Endothelial cell of umbilical vein (primary cell): ENCODE measurements at regions not wholly inside any gene's neighbourhood (a gene's known extent, or its start where the extent isn't known, plus 50 kb on each side); places are given as distances from the start of the nearest gene placed in this dataset.

Source experiments
- BruUV-seq: library from RNA; stranded (reverse); fragments of 400-500 nt; replicated peaks from 2 replicates; lab custom pipeline; 2021; lab: Mats Ljungman, UMichigan
- CTCF ChIA-PET: fragments of 300-600, 350-600 bp; sonication (Branson Sonifier 250); formaldehyde crosslinking; loops from one replicate; lab custom pipeline; 2021; ENCODE audit warnings: antibody characterized with exemption, inconsistent platforms; lab: Charles Lee
- POLR2A ChIA-PET: fragments of 300-600, 350-600 bp; sonication (Branson Sonifier 250); formaldehyde crosslinking; loops from one replicate; lab custom pipeline; 2021; ENCODE audit warnings: antibody characterized with exemption, inconsistent platforms; lab: Charles Lee
- DNase-seq: peaks from one replicate; pipeline ENCODE4 v3.0.0-alpha.2; 2011; ENCODE audit warnings: low read depth, low spot score
- FAIRE-seq: peaks from 2 replicates; lab custom pipeline; 2011; peaks lifted over from hg19 to GRCh38; lab: Jason Lieb, UNC
- H2AFZ ChIP-seq: 2 replicates; pipeline ENCODE4 v1.6.0; 2012; ENCODE audit warnings: low read depth, low read length, control low read depth, inconsistent platforms
- H3K27ac ChIP-seq: 2 replicates; pipeline ENCODE4 v1.5.1; 2011; ENCODE audit warnings: low read depth, mild to moderate bottlenecking, control low read depth, low read length, moderate library complexity; ENCODE audit not compliant: insufficient read depth
- H3K27me3 ChIP-seq, 2 experiments: 2 replicates each; pipeline versions ENCODE4 v1.6.0 to v1.6.1; 2011; ENCODE audit warnings: low read length in 2 of 2, mixed read lengths in 1 of 2; ENCODE audit not compliant: control insufficient read depth in 2 of 2, insufficient read depth in 2 of 2
- H3K36me3 ChIP-seq, 2 experiments: 2 replicates in 1 of 2; 3 replicates in 1 of 2; pipeline ENCODE4 v1.5.1; 2011; ENCODE audit warnings: low read length in 2 of 2, mild to moderate bottlenecking in 1 of 2, moderate library complexity in 1 of 2; ENCODE audit not compliant: control insufficient read depth in 2 of 2, insufficient read depth in 2 of 2; ENCODE audit errors: extremely low read depth in 1 of 2
- H3K4me1 ChIP-seq: 3 replicates; pipeline ENCODE4 v1.5.1; 2011; ENCODE audit warnings: mild to moderate bottlenecking, low read length; ENCODE audit not compliant: control insufficient read depth, insufficient read depth; ENCODE audit errors: extremely low read depth
- H3K4me2 ChIP-seq: 2 replicates; pipeline ENCODE4 v1.6.1; 2011; ENCODE audit warnings: low read length, control low read depth, mixed read lengths; ENCODE audit not compliant: insufficient read depth
- H3K4me3 ChIP-seq, 3 experiments: fragments of 200-600 bp in 1 of 3; sonication (generic), shearing (Covaris generic) in 1 of 3; replicated peaks in 1 of 3; 2 replicates each; pipeline ENCODE4 v1.5.1; 2011 to 2016; ENCODE audit warnings: control low read depth in 3 of 3, low read length in 3 of 3, mild to moderate bottlenecking in 2 of 3, inconsistent platforms in 1 of 3, low read depth in 1 of 3, moderate library complexity in 1 of 3; ENCODE audit not compliant: insufficient read depth in 1 of 3
- H3K79me2 ChIP-seq: 2 replicates; pipeline ENCODE4 v1.6.0; 2012; ENCODE audit warnings: low read length, inconsistent platforms; ENCODE audit not compliant: control insufficient read depth, insufficient read depth
- H3K9ac ChIP-seq: replicated peaks from 2 replicates; pipeline ENCODE3; 2011; ENCODE audit warnings: low read length, control low read depth; ENCODE audit not compliant: insufficient read depth; ENCODE audit errors: extremely low read depth
- H3K9me1 ChIP-seq: replicated peaks from 3 replicates; pipeline ENCODE4 v1.6.0; 2011; ENCODE audit warnings: mild to moderate bottlenecking, low read length; ENCODE audit not compliant: control insufficient read depth, insufficient read depth; ENCODE audit errors: extremely low read depth
- H3K9me3 ChIP-seq: replicated peaks from 2 replicates; pipeline ENCODE4 v1.5.1; 2012; ENCODE audit warnings: low read length, inconsistent platforms; ENCODE audit not compliant: control insufficient read depth, insufficient read depth
- H4K20me1 ChIP-seq: replicated peaks from 2 replicates; pipeline ENCODE3; 2011; ENCODE audit warnings: mild to moderate bottlenecking, low read length; ENCODE audit not compliant: control insufficient read depth, insufficient read depth; ENCODE audit errors: extremely low read depth
- EZH2 ChIP-seq: IDR thresholded peaks from 2 replicates; pipeline ENCODE4 v1.6.1; 2012; ENCODE audit warnings: borderline replicate concordance, low read depth, mild to moderate bottlenecking, moderate library complexity, low read length, inconsistent platforms; ENCODE audit not compliant: severe bottlenecking
- FOS ChIP-seq: IDR thresholded peaks from 2 replicates; pipeline ENCODE4 v1.6.1; 2011; ENCODE audit warnings: mild to moderate bottlenecking, low read length, moderate library complexity, borderline replicate concordance; ENCODE audit not compliant: insufficient read depth
- GATA2 ChIP-seq: IDR thresholded peaks from 2 replicates; pipeline ENCODE4 v1.7.0; 2011; ENCODE audit warnings: low read depth, mild to moderate bottlenecking, moderate library complexity, mixed read lengths, low read length; ENCODE audit not compliant: insufficient read length, insufficient read depth
- JUN ChIP-seq: IDR thresholded peaks from 2 replicates; pipeline ENCODE4 v1.6.1; 2011; ENCODE audit warnings: borderline replicate concordance, low read depth; ENCODE audit not compliant: insufficient read length, insufficient read depth
- MAX ChIP-seq: IDR thresholded peaks from 2 replicates; pipeline ENCODE4 v1.6.1; 2011; ENCODE audit not compliant: insufficient read depth, insufficient read length
- MYC ChIP-seq: IDR thresholded peaks from one replicate; pipeline ENCODE4 v1.6.1; 2011; ENCODE audit warnings: mild to moderate bottlenecking, low read depth, low read length
- POLR2A ChIP-seq: IDR thresholded peaks from 2 replicates; pipeline ENCODE4 v1.6.1; 2012; ENCODE audit warnings: low read depth, mild to moderate bottlenecking, control low read depth, low read length
- POLR2AphosphoS5 ChIP-seq: IDR thresholded peaks from 2 replicates; pipeline ENCODE4 v1.6.1; 2012; ENCODE audit warnings: low read depth, mild to moderate bottlenecking, control low read depth, low read length, moderate library complexity; ENCODE audit not compliant: insufficient read depth
- dilution Hi-C: fragments of 300-500 bp; cut with MboI; formaldehyde crosslinking; loops from one replicate; pipeline ENCODE4 v1.15.0; 2019; ENCODE audit warnings: low sequenced_read_pairs; ENCODE audit not compliant: extremely low pct_ligation_motif_present
- intact Hi-C: fragments of 100-400 bp; cut with micrococcal nuclease; formaldehyde crosslinking; loops from one replicate; pipeline ENCODE4 v1.10.0; 2022
- TF ChIP-seq, protein P1 (sequence below), 2 donors: IDR thresholded peaks; 1 replicate in 1 of 2; 2 replicates in 1 of 2; pipeline ENCODE4 v1.5.1; 2011; ENCODE audit warnings: low read length in 2 of 2, mild to moderate bottlenecking in 2 of 2, moderate library complexity in 2 of 2, control low read depth in 1 of 2, inconsistent platforms in 1 of 2, low read depth in 1 of 2; ENCODE audit not compliant: insufficient read depth in 1 of 2; ENCODE audit errors: extremely low read depth in 1 of 2

- no peaks in the 10 kb centered on the region for H3K36me3 ChIP-seq
- no peaks in the 10 kb centered on the region for H3K4me1 ChIP-seq
- no peaks in the 10 kb centered on the region for H3K9me1 ChIP-seq
- H3K4me3 ChIP-seq = no peak overlapping the region
- DNase-seq (no peak), FAIRE-seq (no peak)
- H2AFZ ChIP-seq = no peak overlapping the region
- intact Hi-C loops = no loop called here
- H3K9me3 ChIP-seq = no peaks in the 10 kb centered on the region
- H3K4me2 ChIP-seq = no peak overlapping the region
- TF ChIP-seq POLR2A (no peak), JUN (no peak), FOS (no peak), MYC (no peak), MAX (no peak), EZH2 (no peak), GATA2 (no peak), POLR2AphosphoS5 (no peak)
- TF ChIP-seq, protein P1, sequence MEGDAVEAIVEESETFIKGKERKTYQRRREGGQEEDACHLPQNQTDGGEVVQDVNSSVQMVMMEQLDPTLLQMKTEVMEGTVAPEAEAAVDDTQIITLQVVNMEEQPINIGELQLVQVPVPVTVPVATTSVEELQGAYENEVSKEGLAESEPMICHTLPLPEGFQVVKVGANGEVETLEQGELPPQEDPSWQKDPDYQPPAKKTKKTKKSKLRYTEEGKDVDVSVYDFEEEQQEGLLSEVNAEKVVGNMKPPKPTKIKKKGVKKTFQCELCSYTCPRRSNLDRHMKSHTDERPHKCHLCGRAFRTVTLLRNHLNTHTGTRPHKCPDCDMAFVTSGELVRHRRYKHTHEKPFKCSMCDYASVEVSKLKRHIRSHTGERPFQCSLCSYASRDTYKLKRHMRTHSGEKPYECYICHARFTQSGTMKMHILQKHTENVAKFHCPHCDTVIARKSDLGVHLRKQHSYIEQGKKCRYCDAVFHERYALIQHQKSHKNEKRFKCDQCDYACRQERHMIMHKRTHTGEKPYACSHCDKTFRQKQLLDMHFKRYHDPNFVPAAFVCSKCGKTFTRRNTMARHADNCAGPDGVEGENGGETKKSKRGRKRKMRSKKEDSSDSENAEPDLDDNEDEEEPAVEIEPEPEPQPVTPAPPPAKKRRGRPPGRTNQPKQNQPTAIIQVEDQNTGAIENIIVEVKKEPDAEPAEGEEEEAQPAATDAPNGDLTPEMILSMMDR (IDR thresholded peaks at IDR 0.05; ENCODE audit: extremely low read depth in 1 of 2, insufficient read depth in 1 of 2, low read depth in 1 of 2, low read length in 2 of 2) = no peak
- ChIA-PET POLR2A (no interaction called here), CTCF (no interaction called here)
- dilution Hi-C loops = no loop called here
- no peaks in the 10 kb centered on the region for H3K27me3 ChIP-seq
- no peak overlapping the region for H3K27ac ChIP-seq
- H4K20me1 ChIP-seq = no peaks in the 10 kb centered on the region
- no peak overlapping the region for H3K9ac ChIP-seq
- BruUV-seq = no TSS peak
- H3K79me2 ChIP-seq = no peaks in the 10 kb centered on the region
These were observed 130.1 kb upstream of the MAGEB18 start for GRCh38 chrX:26008042-26008441.
